ENCODE measurements at regions not wholly inside any gene's neighbourhood (a gene's known extent, or its start where the extent isn't known, plus 50 kb on each side); places are given as distances from the start of the nearest gene placed in this dataset.

DNA sequence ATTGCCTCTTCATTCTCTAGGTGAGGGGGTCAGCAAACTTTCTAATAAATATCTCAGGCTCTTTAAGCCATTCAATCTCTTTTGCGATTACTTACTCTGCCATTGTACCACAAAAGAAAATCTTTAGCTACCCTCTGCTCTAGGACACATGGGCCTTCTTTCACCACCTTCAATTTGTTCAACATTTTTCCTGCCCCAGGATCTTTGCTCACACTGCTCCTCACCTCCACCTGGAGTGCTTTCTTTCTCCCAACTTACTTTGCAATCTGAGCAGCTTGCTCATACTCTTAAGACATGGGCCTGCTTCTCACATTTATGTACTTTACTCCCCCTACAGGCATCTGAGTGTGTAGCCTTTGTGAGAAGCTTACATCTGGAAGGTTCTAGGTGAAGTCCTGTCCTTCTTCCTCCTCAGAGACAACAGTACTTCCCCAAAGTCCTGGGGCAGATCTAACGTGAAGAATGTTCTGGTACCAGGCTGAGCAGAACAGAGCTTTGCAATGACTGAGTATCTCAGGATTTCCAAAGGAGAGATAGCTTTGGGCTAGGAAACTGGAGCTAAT is 55.0 kb upstream of the PRDM5 start:
- no peak for DNase-seq (ENCODE audit: low spot score)
- Histone ChIP-seq H3K9me3 (no peaks in the 10 kb centered on the region), H3K4me1 (no peaks in the 10 kb centered on the region), H3K36me3 (no peaks in the 10 kb centered on the region), H3K4me3 (no peak overlapping the region), H3K27ac (no peak overlapping the region), H3K27me3 (no peaks in the 10 kb centered on the region)
- TF ChIP-seq, protein P1, sequence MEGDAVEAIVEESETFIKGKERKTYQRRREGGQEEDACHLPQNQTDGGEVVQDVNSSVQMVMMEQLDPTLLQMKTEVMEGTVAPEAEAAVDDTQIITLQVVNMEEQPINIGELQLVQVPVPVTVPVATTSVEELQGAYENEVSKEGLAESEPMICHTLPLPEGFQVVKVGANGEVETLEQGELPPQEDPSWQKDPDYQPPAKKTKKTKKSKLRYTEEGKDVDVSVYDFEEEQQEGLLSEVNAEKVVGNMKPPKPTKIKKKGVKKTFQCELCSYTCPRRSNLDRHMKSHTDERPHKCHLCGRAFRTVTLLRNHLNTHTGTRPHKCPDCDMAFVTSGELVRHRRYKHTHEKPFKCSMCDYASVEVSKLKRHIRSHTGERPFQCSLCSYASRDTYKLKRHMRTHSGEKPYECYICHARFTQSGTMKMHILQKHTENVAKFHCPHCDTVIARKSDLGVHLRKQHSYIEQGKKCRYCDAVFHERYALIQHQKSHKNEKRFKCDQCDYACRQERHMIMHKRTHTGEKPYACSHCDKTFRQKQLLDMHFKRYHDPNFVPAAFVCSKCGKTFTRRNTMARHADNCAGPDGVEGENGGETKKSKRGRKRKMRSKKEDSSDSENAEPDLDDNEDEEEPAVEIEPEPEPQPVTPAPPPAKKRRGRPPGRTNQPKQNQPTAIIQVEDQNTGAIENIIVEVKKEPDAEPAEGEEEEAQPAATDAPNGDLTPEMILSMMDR (IDR thresholded peaks at IDR 0.05) = peak in 1 of 2 donors; percentile 48

DNA sequence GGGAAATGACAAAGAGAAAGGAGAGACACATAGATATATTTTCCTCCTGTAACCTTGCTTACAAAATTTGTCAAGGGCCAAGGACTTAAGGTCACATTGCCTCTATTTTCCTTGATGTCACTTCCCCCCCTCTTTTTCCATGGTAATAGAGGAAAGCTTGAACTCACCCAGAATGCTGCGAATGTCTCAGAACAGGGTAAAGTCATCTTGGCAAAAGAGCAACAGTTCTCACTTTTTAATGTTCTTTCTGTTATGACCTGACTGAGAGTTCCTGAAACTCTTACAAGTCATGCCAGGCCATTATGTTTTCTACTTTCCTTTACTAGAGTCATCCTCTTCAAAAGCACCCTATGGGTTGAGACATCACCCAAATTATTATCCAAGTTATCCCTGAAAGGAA is 50.7 kb upstream of the PRDM5 start:
- H3K36me3 ChIP-seq = no peaks in the 10 kb centered on the region
- no peak for DNase-seq (ENCODE audit: low spot score)

More for the DNA sequence above, 50.7 kb upstream of the PRDM5 start:
- Histone ChIP-seq H3K4me3 (no peak overlapping the region), H3K9me3 (no peaks in the 10 kb centered on the region), H3K27me3 (no peaks in the 10 kb centered on the region), H3K27ac (no peak overlapping the region), H3K4me1 (no peaks in the 10 kb centered on the region)
- TF ChIP-seq, protein P1 (IDR thresholded peaks at IDR 0.05) = no peak

Data from right atrium auricular region (tissue), 2 donors.